Hepatocyte (in vitro differentiated cells): ENCODE measurements at regions not wholly inside any gene's neighbourhood (a gene's known extent, or its start where the extent isn't known, plus 50 kb on each side); places are given as distances from the start of the nearest gene placed in this dataset.

Experiments used
- DNase-seq: peaks from one replicate; pipeline ENCODE4 v3.0.0-alpha.2; 2016; ENCODE audit warnings: low spot score
- H2AFZ ChIP-seq: fragments of 200-600 bp; sonication (generic); 2 replicates; pipeline ENCODE4 v1.6.0; 2016; ENCODE audit warnings: antibody characterized with exemption, mild to moderate bottlenecking
- H3K27ac ChIP-seq: fragments of 200-600 bp; sonication (generic); 2 replicates; pipeline ENCODE4 v1.5.1; 2016; ENCODE audit warnings: mild to moderate bottlenecking
- H3K27me3 ChIP-seq: fragments of 200-600 bp; sonication (generic); 2 replicates; pipeline ENCODE4 v1.6.1; 2016
- H3K36me3 ChIP-seq: fragments of 200-600 bp; sonication (generic); replicated peaks from 2 replicates; pipeline ENCODE4 v1.5.1; 2016; ENCODE audit warnings: low read depth; ENCODE audit not compliant: insufficient read depth
- H3K4me1 ChIP-seq: fragments of 200-600 bp; sonication (generic); 2 replicates; pipeline ENCODE4 v1.5.1; 2016; ENCODE audit warnings: mild to moderate bottlenecking, moderate library complexity; ENCODE audit not compliant: insufficient read depth
- H3K4me2 ChIP-seq: fragments of 200-600 bp; sonication (generic); 2 replicates; pipeline ENCODE4 v1.6.0; 2016
- H3K4me3 ChIP-seq: fragments of 200-600 bp; sonication (generic); 2 replicates; pipeline ENCODE4 v1.5.1; 2016; ENCODE audit warnings: mild to moderate bottlenecking
- H3K79me2 ChIP-seq: fragments of 200-600 bp; sonication (generic); 2 replicates; pipeline ENCODE4 v1.6.0; 2017; ENCODE audit warnings: mild to moderate bottlenecking
- H3K9me2 ChIP-seq: fragments of 200-600 bp; sonication (generic); replicated peaks from 2 replicates; pipeline ENCODE4 v1.6.0; 2017; ENCODE audit warnings: mild to moderate bottlenecking; ENCODE audit not compliant: insufficient read depth
- H3K9me3 ChIP-seq: fragments of 200-600 bp; sonication (generic); 2 replicates; pipeline ENCODE4 v1.5.1; 2016; ENCODE audit warnings: low read depth, mild to moderate bottlenecking
- H4K20me1 ChIP-seq: fragments of 200-600 bp; sonication (generic); 2 replicates; pipeline ENCODE4 v1.6.0; 2016; ENCODE audit warnings: mild to moderate bottlenecking; ENCODE audit not compliant: insufficient read depth, poor library complexity, severe bottlenecking
- CTCF ChIP-seq: fragments of 200-600 bp; sonication (generic); IDR thresholded peaks from 2 replicates; pipeline ENCODE4 v1.5.1; 2016; ENCODE audit warnings: antibody characterized with exemption, mild to moderate bottlenecking; ENCODE audit not compliant: poor library complexity
- EZH2 ChIP-seq: fragments of 200-600 bp; sonication (generic); IDR thresholded peaks from 2 replicates; pipeline ENCODE4 v1.6.1; 2016; ENCODE audit warnings: antibody characterized with exemption, mild to moderate bottlenecking, borderline replicate concordance
- EZH2phosphoT487 ChIP-seq: fragments of 200-600 bp; sonication (generic); IDR thresholded peaks from one replicate; pipeline ENCODE4 v1.6.1; 2018; ENCODE audit warnings: antibody characterized with exemption, mild to moderate bottlenecking, low read depth, moderate library complexity; ENCODE audit not compliant: unreplicated experiment, severe bottlenecking
- WGBS: methylation state at CpG from one replicate; pipeline ENCODE4 v1.1.6; 2016; ENCODE audit warnings: low lambda C conversion rate; ENCODE audit errors: missing lambda C conversion rate; 5-methylcytosine and 5-hydroxymethylcytosine counted together

DNA sequence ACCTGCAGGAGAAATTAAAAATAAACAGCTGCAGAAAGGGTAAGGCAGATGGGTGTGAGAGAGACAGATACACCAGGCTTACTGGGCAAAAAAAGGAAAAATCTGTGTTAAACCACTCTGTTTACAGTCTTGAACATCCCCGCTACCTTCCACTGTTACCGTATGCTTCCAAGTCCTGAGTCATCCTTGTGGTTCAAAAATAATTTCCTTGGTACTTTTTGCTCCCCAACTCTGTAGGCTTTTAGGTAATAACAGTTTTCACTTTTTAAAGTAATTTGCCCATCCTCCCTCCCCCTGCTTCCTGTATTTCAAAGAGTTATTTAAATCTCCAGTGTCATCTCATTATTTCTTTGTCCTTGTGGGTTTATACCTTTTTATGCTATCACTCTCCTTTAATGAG is 210.1 kb upstream of the FAT4 start:
- Histone ChIP-seq H3K79me2 (no peaks in the 10 kb centered on the region), H3K27me3 (no peaks in the 10 kb centered on the region), H2AFZ (no peak overlapping the region), H3K4me1 (no peaks in the 10 kb centered on the region), H3K27ac (no peak overlapping the region), H4K20me1 (no peaks in the 10 kb centered on the region), H3K4me2 (no peak overlapping the region), H3K4me3 (no peak overlapping the region), H3K9me2 (no peaks in the 10 kb centered on the region), H3K9me3 (no peaks in the 10 kb centered on the region), H3K36me3 (no peaks in the 10 kb centered on the region)
- WGBS = 89% methylated on average over 2 of the region's 2 CpGs
- no peak for DNase-seq
- no peak for TF ChIP-seq CTCF
- no peak for TF ChIP-seq EZH2phosphoT487
- TF ChIP-seq EZH2 = no peak

DNA sequence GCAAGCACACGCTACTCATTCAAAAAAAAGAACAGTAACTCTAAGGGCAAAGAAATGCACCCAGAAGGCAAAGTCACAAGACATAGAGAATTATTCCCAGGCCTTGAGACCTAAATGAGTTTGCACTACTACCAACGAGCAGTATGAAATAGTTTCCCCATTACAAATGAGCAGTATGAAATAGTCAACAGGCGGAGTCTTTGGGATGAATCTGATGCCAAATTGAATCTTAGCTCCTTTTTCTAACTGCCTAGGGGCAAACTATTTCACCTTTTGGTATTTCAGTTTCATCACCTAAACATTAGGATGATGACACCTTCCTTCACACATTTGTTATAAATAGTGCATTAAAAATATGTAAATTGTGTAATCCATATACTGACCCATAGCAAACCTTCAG is 213.0 kb upstream of the FAT4 start:
- no peak for DNase-seq
- H3K36me3 ChIP-seq = no peaks in the 10 kb centered on the region
- H3K9me3 ChIP-seq = no peaks in the 10 kb centered on the region
- H3K4me2 ChIP-seq = no peak overlapping the region
- 93% methylated on average over 3 of the region's 3 CpGs for WGBS
- TF ChIP-seq EZH2 = no peak
- no peak for TF ChIP-seq CTCF
- TF ChIP-seq EZH2phosphoT487 = no peak
- no peaks in the 10 kb centered on the region for H3K79me2 ChIP-seq
- no peaks in the 10 kb centered on the region for H4K20me1 ChIP-seq
- H3K27me3 ChIP-seq = no peaks in the 10 kb centered on the region
- no peak overlapping the region for H3K4me3 ChIP-seq
- no peaks in the 10 kb centered on the region for H3K9me2 ChIP-seq
- no peaks in the 10 kb centered on the region for H3K4me1 ChIP-seq
- no peak overlapping the region for H3K27ac ChIP-seq
- no peak overlapping the region for H2AFZ ChIP-seq

DNA sequence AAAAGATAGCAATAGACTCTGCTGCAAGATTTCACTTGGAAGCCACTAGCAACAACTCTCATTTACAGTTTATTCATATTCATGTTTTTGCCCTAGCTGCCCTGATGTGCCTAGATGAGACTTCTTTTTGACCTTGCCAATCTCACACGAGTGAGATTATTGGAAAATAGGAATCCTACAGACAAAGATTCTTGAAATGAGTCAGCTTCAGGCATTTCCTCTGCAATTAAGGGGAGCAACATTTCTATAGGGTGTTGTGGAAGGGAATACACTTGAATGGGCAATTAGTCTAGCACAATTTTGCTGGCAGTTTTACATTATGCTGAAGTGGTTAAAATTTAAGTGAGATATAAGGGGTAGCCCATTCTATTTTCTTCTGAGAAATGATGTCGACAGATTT is 217.0 kb upstream of the FAT4 start:
- Histone ChIP-seq H3K4me3 (no peak overlapping the region), H3K4me1 (no peaks in the 10 kb centered on the region), H4K20me1 (no peaks in the 10 kb centered on the region), H3K27me3 (no peaks in the 10 kb centered on the region), H3K9me3 (no peaks in the 10 kb centered on the region), H3K27ac (no peak overlapping the region), H3K4me2 (no peak overlapping the region), H2AFZ (no peak overlapping the region), H3K36me3 (no peaks in the 10 kb centered on the region), H3K79me2 (no peaks in the 10 kb centered on the region), H3K9me2 (no peaks in the 10 kb centered on the region)
- DNase-seq = no peak
- 72% methylated on average over 2 of the region's 2 CpGs for WGBS
- TF ChIP-seq EZH2 (no peak), EZH2phosphoT487 (no peak), CTCF (no peak)

GRCh38 chr4:125096662-125097061 is 218.1 kb upstream of the FAT4 start:
- Histone ChIP-seq H3K4me1 (no peaks in the 10 kb centered on the region), H4K20me1 (no peaks in the 10 kb centered on the region), H3K9me3 (no peaks in the 10 kb centered on the region), H3K79me2 (no peaks in the 10 kb centered on the region), H3K9me2 (no peaks in the 10 kb centered on the region), H3K4me2 (no peak overlapping the region), H3K27me3 (no peaks in the 10 kb centered on the region), H2AFZ (no peak overlapping the region), H3K4me3 (no peak overlapping the region), H3K36me3 (no peaks in the 10 kb centered on the region), H3K27ac (no peak overlapping the region)
- 62% methylated on average over 3 of the region's 3 CpGs for WGBS
- no peak for TF ChIP-seq EZH2phosphoT487
- no peak for DNase-seq
